ENCODE measurements at regions not wholly inside any gene's neighbourhood (a gene's known extent, or its start where the extent isn't known, plus 50 kb on each side); places are given as distances from the start of the nearest gene placed in this dataset.

DNA sequence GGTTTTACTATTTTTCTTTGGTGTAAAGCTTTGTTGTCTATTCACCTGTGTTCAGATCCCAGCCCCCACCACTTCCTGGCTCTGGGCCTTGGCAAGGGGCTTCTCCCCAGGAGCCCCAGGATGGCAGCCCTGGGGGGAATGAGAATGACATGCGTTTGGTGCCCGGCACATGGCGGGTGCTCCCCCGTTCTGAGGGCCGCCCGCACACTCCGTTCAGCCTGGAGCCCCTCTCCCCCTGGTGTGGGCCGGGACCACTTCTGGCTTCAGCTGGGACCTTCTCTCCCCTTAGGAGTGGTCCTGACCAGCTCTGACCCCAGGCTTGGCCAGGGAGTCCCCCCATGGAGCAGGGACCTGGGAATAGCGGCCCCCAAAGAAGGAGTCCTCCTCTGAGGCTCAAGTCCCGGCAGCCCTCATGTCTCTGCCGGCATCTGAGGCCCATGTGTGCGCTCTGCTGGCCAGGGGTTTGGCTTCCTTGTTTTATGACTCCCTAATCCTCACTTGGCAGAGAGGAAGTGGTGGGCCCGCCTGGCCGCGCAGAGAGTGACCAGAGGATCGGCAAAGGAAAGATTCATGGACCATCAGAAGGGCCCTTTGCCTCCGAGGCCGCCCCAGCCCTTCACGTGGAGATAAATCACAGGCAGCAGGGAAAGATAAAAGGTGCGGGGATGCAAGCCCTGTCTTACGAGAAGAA is 57.0 kb upstream of the LMX1B start:
- DNase-seq, result no peak

DNA sequence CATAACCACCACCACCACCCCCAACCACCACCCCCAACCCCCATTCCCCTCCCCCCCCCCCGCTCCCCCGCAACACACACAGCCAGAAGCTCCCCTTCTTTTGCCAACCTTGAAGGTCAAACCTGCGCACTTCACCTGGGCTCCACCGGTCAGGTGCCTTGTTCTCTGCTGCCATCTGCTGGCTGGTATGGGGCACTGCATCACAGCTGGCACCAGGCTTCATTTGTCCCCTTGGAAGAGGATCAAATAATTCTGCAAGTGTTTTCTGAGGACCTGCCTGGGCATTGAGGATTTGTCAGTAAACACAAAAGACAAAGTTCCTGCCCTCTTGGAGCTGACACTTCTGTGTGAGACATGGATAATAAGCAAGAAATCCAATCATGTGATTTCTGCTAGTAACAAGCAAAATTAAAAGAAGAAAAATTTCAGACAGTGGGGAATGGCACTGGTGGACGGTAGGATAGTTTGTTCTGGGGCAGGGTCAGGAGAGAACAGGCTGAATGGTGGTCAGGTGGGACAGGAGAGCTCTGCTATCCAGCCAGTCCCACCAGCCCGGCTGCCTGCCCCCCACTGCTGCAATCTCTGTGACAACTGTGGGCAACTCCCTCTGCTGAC is 55.6 kb upstream of the LMX1B start:
- DNase-seq, result peak; percentile 66

DNA sequence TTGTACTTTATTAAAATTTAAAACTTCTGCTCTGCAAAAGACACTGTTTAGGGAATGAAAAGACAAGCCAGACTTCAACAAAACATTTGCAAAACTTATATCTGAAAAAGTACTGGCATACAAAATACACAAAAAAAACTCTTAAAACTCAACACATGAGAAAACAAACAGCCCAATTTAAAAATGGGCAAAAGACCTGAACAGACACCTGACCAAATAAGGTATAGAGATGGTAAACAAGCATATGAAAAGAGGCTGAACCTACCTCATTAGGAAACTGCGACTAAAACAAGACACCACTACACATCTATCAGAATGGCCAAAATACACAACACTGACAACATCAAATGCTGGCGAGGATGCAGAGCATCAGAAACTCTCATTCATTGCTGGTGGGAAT is 54.4 kb upstream of the LMX1B start:
- DNase-seq, result no peak

DNA sequence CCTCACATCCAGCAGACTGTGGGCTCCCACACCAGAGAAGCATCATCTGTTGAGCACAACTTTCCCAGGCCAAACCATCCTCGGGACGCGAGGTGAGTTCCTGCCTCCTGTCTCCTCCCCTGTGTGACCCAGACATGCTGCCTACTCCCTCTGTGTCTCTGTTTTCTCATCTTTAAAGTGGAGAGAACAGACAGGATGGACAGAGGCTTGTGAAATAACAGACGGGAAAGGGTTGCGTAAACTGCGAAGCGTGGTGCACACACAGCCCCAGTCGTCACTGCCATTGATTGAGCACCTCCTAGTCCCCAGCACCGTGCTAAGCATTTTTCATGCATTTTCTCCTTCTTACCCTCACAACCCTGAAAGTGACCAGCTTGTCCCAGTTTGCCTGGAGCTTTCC is 52.1 kb upstream of the LMX1B start:
- no peak for DNase-seq

DNA sequence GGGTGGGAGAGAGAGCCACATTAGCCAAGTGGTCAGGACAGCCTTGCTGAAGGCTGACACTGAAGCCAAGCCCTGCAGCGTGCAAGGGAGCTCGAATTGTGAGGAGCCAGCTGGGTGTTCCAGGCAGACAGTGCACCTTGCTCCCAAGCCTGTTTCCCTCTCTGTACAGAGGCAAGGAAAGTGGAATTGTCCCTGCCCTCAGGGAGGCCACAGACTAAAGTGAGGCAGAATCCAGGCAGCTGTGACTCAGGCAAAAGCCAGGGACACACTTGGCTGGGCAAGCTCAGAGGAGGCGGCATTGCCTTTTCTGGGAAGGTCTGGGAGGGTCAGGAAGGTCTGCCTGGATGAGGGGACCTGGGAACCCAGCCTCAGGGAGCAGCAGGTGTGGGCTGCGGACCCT is 50.2 kb upstream of the LMX1B start:
- no peak for DNase-seq
